GM18505 (cell line): ENCODE measurements at regions not wholly inside any gene's neighbourhood (a gene's known extent, or its start where the extent isn't known, plus 50 kb on each side); places are given as distances from the start of the nearest gene placed in this dataset.
A peak's percentile ranks its signal among the peaks of the same experiment; 100 is the strongest.

Source experiments
- ATAC-seq: cut with Tn5 transposase; IDR thresholded peaks from one replicate; pipeline ENCODE4 v1.9.1; 2021; ENCODE audit not compliant: unreplicated experiment
- POLR2A ChIP-seq: IDR thresholded peaks from 4 replicates; pipeline ENCODE4 v1.6.1; 2011; ENCODE audit warnings: borderline replicate concordance; ENCODE audit not compliant: insufficient read depth, insufficient read length; ENCODE audit errors: extremely low read depth

DNA sequence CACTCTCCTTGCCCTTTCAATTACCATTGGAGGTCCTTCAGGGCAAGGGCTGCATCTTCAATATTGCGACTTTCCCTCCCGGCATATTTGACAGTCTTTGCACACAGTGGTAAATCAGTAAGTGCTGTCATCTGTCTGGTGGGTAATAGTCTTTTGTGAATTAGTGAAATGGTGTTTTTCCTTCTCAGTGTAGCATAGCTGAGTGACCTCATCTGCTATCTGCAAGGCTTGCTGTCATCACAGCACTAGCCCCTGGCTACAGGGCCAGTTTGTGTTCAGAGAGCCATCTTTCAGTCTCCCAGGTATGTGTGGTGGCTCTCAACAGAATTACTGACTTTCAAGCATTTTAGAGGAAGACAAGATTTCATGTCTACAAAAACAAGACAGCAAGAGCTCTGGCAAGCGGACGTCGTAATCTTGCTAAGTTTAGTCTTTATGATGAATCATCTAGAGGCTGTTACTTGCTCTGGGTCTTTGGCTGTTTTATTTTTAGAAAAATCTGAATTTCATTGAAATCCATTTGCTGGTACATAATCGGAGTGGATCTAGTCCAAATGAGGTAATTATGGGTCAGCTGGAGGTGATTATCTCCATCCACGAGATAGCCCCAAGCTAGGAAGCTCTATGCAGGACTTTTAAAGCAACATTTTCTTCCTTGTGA is 528.9 kb downstream of the EPM2A start:
- no peak for ATAC-seq
- TF ChIP-seq POLR2A: no peak

- ATAC-seq: no peak
- TF ChIP-seq POLR2A: no peak
These were observed 526.8 kb downstream of the EPM2A start for GRCh38 chr6:145208474-145208873.

- no peak for TF ChIP-seq POLR2A
- ATAC-seq: no peak
These were observed 526.0 kb downstream of the EPM2A start for GRCh38 chr6:145209272-145209671.

GRCh38 chr6:145212813-145213212 is 522.5 kb downstream of the EPM2A start:
- no peak for TF ChIP-seq POLR2A
- peak; percentile 47 for ATAC-seq

- ATAC-seq: peak; percentile 71
These were observed 521.7 kb downstream of the EPM2A start for GRCh38 chr6:145213614-145214013.

DNA sequence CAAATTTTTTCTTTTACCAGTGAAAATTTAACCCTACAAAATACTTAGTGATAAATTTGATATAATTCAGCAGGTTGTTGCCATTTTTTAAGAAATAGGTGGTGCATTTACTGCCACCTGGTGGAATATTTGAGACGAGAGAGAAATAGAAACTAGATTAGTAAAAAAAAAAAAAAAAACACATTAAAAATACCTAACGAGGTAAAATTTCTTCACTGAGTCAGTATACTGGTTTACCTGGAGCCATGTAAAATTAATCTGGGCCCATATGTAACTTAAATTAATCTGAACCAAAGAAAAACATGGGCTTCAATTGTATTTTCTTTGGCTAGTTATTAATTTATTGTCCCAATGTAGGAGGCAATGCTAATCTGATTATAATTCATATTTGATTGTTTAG is 520.8 kb downstream of the EPM2A start:
- no peak for TF ChIP-seq POLR2A
- ATAC-seq: no peak

More at GRCh38 chr6:145213614-145214013, 521.7 kb downstream of the EPM2A start:
- no peak for TF ChIP-seq POLR2A

GRCh38 chr6:145224450-145224849 is 510.9 kb downstream of the EPM2A start:
- TF ChIP-seq POLR2A: no peak
- ATAC-seq: no peak

DNA sequence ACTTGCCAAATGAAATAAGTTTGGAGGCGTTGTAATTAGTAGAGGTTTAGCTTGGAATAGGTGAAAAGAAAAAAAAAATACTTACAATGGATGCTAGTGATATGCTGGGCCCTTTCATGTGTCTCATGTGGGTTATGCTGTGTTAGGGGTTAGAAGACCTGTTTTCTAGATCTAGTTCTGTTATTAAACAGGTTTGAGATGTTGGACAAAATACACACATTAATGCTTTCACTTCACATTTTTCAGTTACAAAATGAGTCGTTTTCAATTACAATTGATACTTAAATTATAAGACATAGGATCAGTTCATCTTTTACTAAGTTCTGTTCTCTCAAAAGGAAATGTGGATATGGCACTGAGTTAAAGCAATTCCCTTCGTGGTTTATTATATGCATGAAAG is 509.8 kb downstream of the EPM2A start:
- peak; percentile 53 for ATAC-seq
- TF ChIP-seq POLR2A: no peak

GRCh38 chr6:145227593-145227992 is 507.7 kb downstream of the EPM2A start:
- no peak for TF ChIP-seq POLR2A
- no peak for ATAC-seq

- no peak for ATAC-seq
- TF ChIP-seq POLR2A: no peak
These were observed 506.2 kb downstream of the EPM2A start for GRCh38 chr6:145228962-145229582.

DNA sequence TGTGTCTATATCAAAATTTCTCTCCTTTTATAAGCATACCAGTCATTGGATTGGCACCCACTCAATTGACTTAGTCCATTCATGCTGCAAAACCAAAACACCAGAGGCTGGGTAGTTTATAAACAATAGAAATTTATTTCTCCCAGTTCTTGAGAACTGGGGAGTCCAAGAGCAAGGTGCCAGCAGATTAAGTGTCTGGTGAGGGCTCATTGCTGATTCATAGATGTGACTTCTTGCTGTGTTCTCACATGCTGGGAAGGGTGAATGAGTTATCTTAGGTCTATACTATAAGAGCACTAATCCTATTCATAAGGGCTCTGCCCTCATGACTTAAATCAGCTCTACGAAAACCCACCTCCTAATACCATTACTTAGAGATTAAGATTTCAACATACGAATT is 501.4 kb downstream of the EPM2A start:
- no peak for TF ChIP-seq POLR2A
- ATAC-seq: no peak

GRCh38 chr6:145235207-145235606 is 500.1 kb downstream of the EPM2A start:
- no peak for TF ChIP-seq POLR2A
- ATAC-seq: no peak

- ATAC-seq: no peak
- no peak for TF ChIP-seq POLR2A
These were observed 496.5 kb downstream of the EPM2A start for GRCh38 chr6:145238787-145239186.

- no peak for TF ChIP-seq POLR2A
- no peak for ATAC-seq
These were observed 494.3 kb downstream of the EPM2A start for GRCh38 chr6:145241039-145241438.

DNA sequence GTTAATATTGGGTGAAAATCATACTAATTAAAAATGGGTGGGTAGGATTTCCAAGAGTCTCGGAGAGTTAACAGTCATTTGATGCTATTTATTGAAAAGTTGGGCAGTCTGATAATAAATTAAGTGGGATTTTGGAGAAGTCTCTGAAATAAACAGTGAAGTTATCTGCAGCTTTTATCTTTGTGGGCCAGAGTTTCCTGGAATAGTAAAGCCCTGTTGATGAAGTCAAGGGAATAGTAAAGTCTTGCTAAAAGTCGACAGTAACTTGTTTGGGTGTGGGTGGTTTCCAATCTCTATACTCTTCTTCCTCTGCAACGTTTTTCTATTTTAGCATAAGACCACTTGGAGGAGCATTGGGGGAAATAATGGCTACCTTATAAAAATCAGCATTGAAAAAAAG is 493.6 kb downstream of the EPM2A start:
- no peak for TF ChIP-seq POLR2A
- no peak for ATAC-seq

GRCh38 chr6:145244349-145245100 is 490.8 kb downstream of the EPM2A start:
- no peak for TF ChIP-seq POLR2A
- ATAC-seq: no peak
